GM23338 (cell line): ENCODE measurements at regions not wholly inside any gene's neighbourhood (a gene's known extent, or its start where the extent isn't known, plus 50 kb on each side); places are given as distances from the start of the nearest gene placed in this dataset.

Source experiments
- ATAC-seq: fragments of 200-7000 bp; cut with Tn5 transposase; 3 replicates; pipeline ENCODE4 v1.9.1; 2020
- DNase-seq: peaks from one replicate; pipeline ENCODE4 v3.0.0-alpha.2; 2015; ENCODE audit warnings: low spot score
- H2AFZ ChIP-seq: fragments of 200-600 bp; sonication (generic); 2 replicates; pipeline ENCODE4 v1.8.0; 2016; ENCODE audit warnings: antibody characterized with exemption, mild to moderate bottlenecking, moderate library complexity
- H3F3A ChIP-seq: fragments of 200-600 bp; sonication (generic); replicated peaks from 2 replicates; pipeline ENCODE4 v1.8.0; 2017; ENCODE audit warnings: antibody characterized with exemption, mixed run types, low read depth
- H3K27ac ChIP-seq: fragments of 200-600 bp; sonication (generic); 2 replicates; pipeline ENCODE4 v1.6.1; 2016; ENCODE audit warnings: low read depth
- H3K27me3 ChIP-seq: fragments of 200-600 bp; sonication (generic); 2 replicates; pipeline ENCODE4 v1.8.0; 2016; ENCODE audit warnings: mild to moderate bottlenecking, mixed run types, moderate library complexity; ENCODE audit not compliant: insufficient read depth
- H3K36me3 ChIP-seq: fragments of 200-600 bp; sonication (generic); 2 replicates; pipeline ENCODE4 v1.8.0; 2016; ENCODE audit warnings: mild to moderate bottlenecking; ENCODE audit not compliant: insufficient read depth
- H3K4me1 ChIP-seq: fragments of 200-600 bp; sonication (generic); 2 replicates; pipeline ENCODE4 v1.8.0; 2016; ENCODE audit warnings: mild to moderate bottlenecking, moderate library complexity; ENCODE audit not compliant: insufficient read depth
- H3K4me2 ChIP-seq: fragments of 200-600 bp; sonication (generic); 2 replicates; pipeline ENCODE4 v1.7.1; 2017; ENCODE audit warnings: mixed run types
- H3K4me3 ChIP-seq: fragments of 200-600 bp; sonication (generic); 2 replicates; pipeline ENCODE4 v1.6.1; 2016; ENCODE audit warnings: mixed run types
- H3K79me2 ChIP-seq: fragments of 200-600 bp; sonication (generic); replicated peaks from 2 replicates; pipeline ENCODE4 v1.8.0; 2017; ENCODE audit warnings: mild to moderate bottlenecking; ENCODE audit not compliant: insufficient read depth
- H3K9me2 ChIP-seq: fragments of 200-600 bp; sonication (generic); 2 replicates; pipeline ENCODE4 v1.8.0; 2017; ENCODE audit not compliant: insufficient read depth
- H4K20me1 ChIP-seq: fragments of 200-600 bp; sonication (generic); replicated peaks from 2 replicates; pipeline ENCODE4 v1.8.0; 2017; ENCODE audit warnings: mild to moderate bottlenecking; ENCODE audit not compliant: insufficient read depth
- H3K27ac Mint-ChIP-seq: 2 replicates; pipeline ENCODE4 v1.8.0; 2020; ENCODE audit warnings: inconsistent platforms, mild to moderate bottlenecking, moderate library complexity, mixed read lengths
- H3K27me3 Mint-ChIP-seq: 3 replicates; pipeline ENCODE4 v1.8.0; 2022; ENCODE audit warnings: low read depth, mild to moderate bottlenecking, moderate library complexity, mixed read lengths, inconsistent platforms; ENCODE audit not compliant: insufficient read depth, poor library complexity
- H3K36me3 Mint-ChIP-seq: 3 replicates; pipeline ENCODE4 v1.8.0; 2021; ENCODE audit warnings: low read depth, mild to moderate bottlenecking, inconsistent platforms, moderate library complexity, mixed read lengths
- H3K4me1 Mint-ChIP-seq: 3 replicates; pipeline ENCODE4 v1.8.0; 2020; ENCODE audit warnings: mild to moderate bottlenecking, inconsistent platforms, mixed read lengths
- H3K4me3 Mint-ChIP-seq: 3 replicates; pipeline ENCODE4 v1.8.0; 2021; ENCODE audit warnings: moderate library complexity, mild to moderate bottlenecking, inconsistent platforms, mixed read lengths
- H3K9me3 Mint-ChIP-seq: 3 replicates; pipeline ENCODE4 v1.8.0; 2020; ENCODE audit warnings: moderate library complexity, mild to moderate bottlenecking, inconsistent platforms, mixed read lengths
- CREB1 ChIP-seq: fragments of 250-450 bp; sonication (Bioruptor Pico); IDR thresholded peaks from 2 replicates; pipeline ENCODE4 v1.5.0; 2020; ENCODE audit warnings: low read depth, mild to moderate bottlenecking, moderate library complexity
- EZH2 ChIP-seq: fragments of 200-600 bp; sonication (generic); IDR thresholded peaks from one replicate; pipeline ENCODE4 v1.8.0; 2017; ENCODE audit warnings: antibody characterized with exemption, mild to moderate bottlenecking, low read depth; ENCODE audit not compliant: unreplicated experiment
- JUNB ChIP-seq: IDR thresholded peaks from one replicate; pipeline ENCODE4 v1.6.1; 2016; ENCODE audit warnings: antibody characterized with exemption; ENCODE audit not compliant: unreplicated experiment
- NANOG ChIP-seq: IDR thresholded peaks from 2 replicates; pipeline ENCODE4 v1.6.1; 2016; ENCODE audit warnings: antibody characterized with exemption, borderline replicate concordance
- POLR2AphosphoS5 ChIP-seq: IDR thresholded peaks from 2 replicates; pipeline ENCODE4 v1.6.1; 2016; ENCODE audit warnings: antibody characterized with exemption, low read depth
- STAT1 ChIP-seq: IDR thresholded peaks from one replicate; pipeline ENCODE4 v1.6.1; 2016; ENCODE audit warnings: antibody characterized with exemption; ENCODE audit not compliant: unreplicated experiment
- ZNF331 ChIP-seq: fragments of 250-450 bp; sonication (Bioruptor Pico); IDR thresholded peaks from 2 replicates; pipeline ENCODE4 v1.5.0; 2020; ENCODE audit warnings: low read depth, mild to moderate bottlenecking, moderate library complexity
- ZNF462 ChIP-seq: fragments of 250-450 bp; sonication (Bioruptor Pico); IDR thresholded peaks from 2 replicates; pipeline ENCODE4 v1.5.0; 2020; ENCODE audit warnings: mild to moderate bottlenecking, moderate library complexity

GRCh38 chr4:89664521-89664920 lies 172.4 kb downstream of the SNCA start:
- Histone ChIP-seq H3K79me2 (no peaks in the 10 kb centered on the region), H3K9me2 (no peaks in the 10 kb centered on the region), H3K4me2 (no peak overlapping the region), H4K20me1 (no peaks in the 10 kb centered on the region), H3K36me3 (no peaks in the 10 kb centered on the region), H3K4me1 (peaks cover 7% of the 10 kb centered on the region; the same call in 1 of the 2 replicates), H3F3A (no peaks in the 10 kb centered on the region), H3K27ac (no peak overlapping the region), H3K27me3 (no peaks in the 10 kb centered on the region), H2AFZ (no peak overlapping the region), H3K4me3 (no peak overlapping the region)
- H3K9me3 Mint-ChIP-seq, result no peaks in the 10 kb centered on the region
- no peak overlapping the region for H3K27ac Mint-ChIP-seq
- DNase-seq, result no peak
- H3K4me1 Mint-ChIP-seq, result peaks cover 6% of the 10 kb centered on the region
- H3K4me3 Mint-ChIP-seq, result no peak overlapping the region
- no peak for ATAC-seq
- no peaks in the 10 kb centered on the region for H3K36me3 Mint-ChIP-seq
- no peaks in the 10 kb centered on the region for H3K27me3 Mint-ChIP-seq
- no peak for TF ChIP-seq JUNB

- Histone ChIP-seq H3K4me3 (no peak overlapping the region), H2AFZ (no peak overlapping the region), H3K36me3 (no peaks in the 10 kb centered on the region), H3K9me2 (no peaks in the 10 kb centered on the region), H4K20me1 (no peaks in the 10 kb centered on the region), H3F3A (no peaks in the 10 kb centered on the region), H3K79me2 (no peaks in the 10 kb centered on the region), H3K4me2 (peak overlapping the region; percentile 7; the same call in 1 of the 2 replicates), H3K27me3 (no peaks in the 10 kb centered on the region), H3K4me1 (peaks cover 7% of the 10 kb centered on the region; the same call in 1 of the 2 replicates), H3K27ac (peak overlapping the region; percentile 24; the same call in 1 of the 2 replicates)
- H3K36me3 Mint-ChIP-seq, result no peaks in the 10 kb centered on the region
- no peak overlapping the region for H3K4me3 Mint-ChIP-seq
- DNase-seq (peak; percentile 71), ATAC-seq (peak; percentile 90)
- TF ChIP-seq CREB1 (CRISPR knock-in tag) (no peak), POLR2AphosphoS5 (no peak), EZH2 (no peak), JUNB (no peak), NANOG (no peak)
- peaks cover 6% of the 10 kb centered on the region for H3K4me1 Mint-ChIP-seq
- H3K9me3 Mint-ChIP-seq, result no peaks in the 10 kb centered on the region
- H3K27ac Mint-ChIP-seq, result peak overlapping the region; percentile 90
- peaks cover 2% of the 10 kb centered on the region for H3K27me3 Mint-ChIP-seq
Measured at GRCh38 chr4:89661173-89661899, 175.6 kb downstream of the SNCA start.

DNA sequence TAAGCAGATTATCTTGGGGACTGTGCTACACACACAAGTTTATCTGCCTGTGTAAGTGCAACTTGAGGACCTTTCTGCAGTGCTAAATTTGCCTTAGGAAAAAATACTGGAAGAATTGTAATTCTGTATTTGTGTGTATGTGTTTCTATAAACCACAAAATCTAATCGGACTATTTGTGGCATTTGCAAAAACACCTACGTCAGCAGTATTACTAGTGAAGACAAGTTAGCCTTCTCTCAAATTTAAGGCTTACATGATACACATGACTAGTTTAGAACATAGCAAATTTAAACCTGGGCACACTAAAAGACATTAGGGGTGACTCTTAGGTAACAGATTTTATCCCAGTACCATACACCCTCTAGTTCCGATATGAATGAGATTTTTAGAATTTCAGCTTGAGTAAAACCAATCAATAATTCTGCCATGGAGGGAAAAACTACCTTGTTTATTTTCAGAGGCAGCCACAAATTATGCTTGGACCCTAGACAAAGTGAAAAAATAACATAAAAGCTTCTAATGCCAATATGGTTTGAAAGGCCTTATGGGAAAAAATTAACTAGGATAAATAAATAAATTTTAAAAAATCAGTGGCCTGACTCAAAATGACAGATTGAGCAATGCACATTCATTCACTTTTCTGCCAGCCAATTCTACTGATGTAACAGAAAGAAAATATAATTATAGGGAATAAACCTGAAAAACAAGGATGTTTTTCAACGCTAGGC lies 176.4 kb downstream of the SNCA start:
- no peaks in the 10 kb centered on the region for H3K9me2 ChIP-seq
- H3K4me2 ChIP-seq, result peak overlapping the region; percentile 7; the same call in 1 of the 2 replicates
- TF ChIP-seq EZH2 (no peak), ZNF462 (CRISPR knock-in tag) (no peak), ZNF331 (CRISPR knock-in tag) (no peak), STAT1 (no peak), JUNB (no peak)

More for the DNA sequence above, 176.4 kb downstream of the SNCA start:
- Mint-ChIP-seq H3K9me3 (no peaks in the 10 kb centered on the region), H3K4me1 (peaks cover 6% of the 10 kb centered on the region), H3K27ac (peak overlapping the region; percentile 90), H3K4me3 (no peak overlapping the region), H3K27me3 (peaks cover 2% of the 10 kb centered on the region), H3K36me3 (no peaks in the 10 kb centered on the region)
- H3K27me3 ChIP-seq, result no peaks in the 10 kb centered on the region
- H3F3A ChIP-seq, result no peaks in the 10 kb centered on the region
- no peaks in the 10 kb centered on the region for H4K20me1 ChIP-seq
- no peak overlapping the region for H2AFZ ChIP-seq
- ATAC-seq (no peak), DNase-seq (no peak)
- H3K4me3 ChIP-seq, result no peak overlapping the region
- H3K36me3 ChIP-seq, result no peaks in the 10 kb centered on the region
- H3K79me2 ChIP-seq, result no peaks in the 10 kb centered on the region
- peak overlapping the region; percentile 24; the same call in 1 of the 2 replicates for H3K27ac ChIP-seq
- H3K4me1 ChIP-seq, result peaks cover 7% of the 10 kb centered on the region; the same call in 1 of the 2 replicates
